GM12874 (cell line): ENCODE measurements at regions not wholly inside any gene's neighbourhood (a gene's known extent, or its start where the extent isn't known, plus 50 kb on each side); places are given as distances from the start of the nearest gene placed in this dataset.

ENCODE experiments used
- TF ChIP-seq, protein P1 (sequence below): IDR thresholded peaks from 2 replicates; pipeline ENCODE4 v1.5.1; 2011; ENCODE audit warnings: low read depth, mild to moderate bottlenecking, control low read depth, low read length, moderate library complexity; ENCODE audit not compliant: insufficient read depth

DNA sequence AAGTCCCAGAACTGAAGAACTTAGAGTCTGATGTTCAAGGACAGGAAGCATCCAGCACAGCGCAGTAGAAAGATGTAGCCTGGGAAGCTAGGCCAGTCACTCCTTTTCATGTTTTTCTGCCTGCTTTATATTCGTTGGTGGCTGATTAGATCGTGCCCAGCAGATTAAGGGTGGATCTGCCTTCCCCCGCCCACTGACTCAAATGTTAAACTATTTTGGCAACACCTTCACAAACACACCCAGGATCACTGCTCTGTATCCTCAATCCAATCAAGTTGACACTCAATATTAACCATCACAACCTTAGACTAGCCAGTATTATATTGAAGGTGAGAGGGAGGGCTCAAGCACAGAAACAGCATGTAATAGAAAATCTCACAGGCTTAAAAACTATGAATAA lies 222.9 kb downstream of the C12orf50 start:
- TF ChIP-seq, protein P1, sequence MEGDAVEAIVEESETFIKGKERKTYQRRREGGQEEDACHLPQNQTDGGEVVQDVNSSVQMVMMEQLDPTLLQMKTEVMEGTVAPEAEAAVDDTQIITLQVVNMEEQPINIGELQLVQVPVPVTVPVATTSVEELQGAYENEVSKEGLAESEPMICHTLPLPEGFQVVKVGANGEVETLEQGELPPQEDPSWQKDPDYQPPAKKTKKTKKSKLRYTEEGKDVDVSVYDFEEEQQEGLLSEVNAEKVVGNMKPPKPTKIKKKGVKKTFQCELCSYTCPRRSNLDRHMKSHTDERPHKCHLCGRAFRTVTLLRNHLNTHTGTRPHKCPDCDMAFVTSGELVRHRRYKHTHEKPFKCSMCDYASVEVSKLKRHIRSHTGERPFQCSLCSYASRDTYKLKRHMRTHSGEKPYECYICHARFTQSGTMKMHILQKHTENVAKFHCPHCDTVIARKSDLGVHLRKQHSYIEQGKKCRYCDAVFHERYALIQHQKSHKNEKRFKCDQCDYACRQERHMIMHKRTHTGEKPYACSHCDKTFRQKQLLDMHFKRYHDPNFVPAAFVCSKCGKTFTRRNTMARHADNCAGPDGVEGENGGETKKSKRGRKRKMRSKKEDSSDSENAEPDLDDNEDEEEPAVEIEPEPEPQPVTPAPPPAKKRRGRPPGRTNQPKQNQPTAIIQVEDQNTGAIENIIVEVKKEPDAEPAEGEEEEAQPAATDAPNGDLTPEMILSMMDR = no peak

DNA sequence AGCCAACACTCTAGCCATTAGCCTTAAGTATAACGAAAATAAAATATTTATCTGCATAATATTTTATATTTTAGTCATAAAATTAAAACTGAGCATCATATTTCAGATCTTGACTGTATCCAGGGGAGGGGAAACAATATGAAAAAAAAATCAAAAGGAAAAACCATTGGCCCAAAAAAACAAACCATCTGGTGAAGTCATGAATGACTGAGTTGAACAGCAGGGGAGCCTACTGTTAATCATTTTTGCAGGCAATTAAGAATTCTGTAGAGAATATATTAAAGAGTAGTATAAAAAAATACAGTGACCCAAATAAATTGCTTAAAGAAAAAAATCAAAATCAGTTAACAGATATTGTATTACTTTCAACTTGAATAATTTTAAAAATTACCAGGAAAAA lies 224.8 kb downstream of the C12orf50 start:
- TF ChIP-seq, protein P1 = no peak

DNA sequence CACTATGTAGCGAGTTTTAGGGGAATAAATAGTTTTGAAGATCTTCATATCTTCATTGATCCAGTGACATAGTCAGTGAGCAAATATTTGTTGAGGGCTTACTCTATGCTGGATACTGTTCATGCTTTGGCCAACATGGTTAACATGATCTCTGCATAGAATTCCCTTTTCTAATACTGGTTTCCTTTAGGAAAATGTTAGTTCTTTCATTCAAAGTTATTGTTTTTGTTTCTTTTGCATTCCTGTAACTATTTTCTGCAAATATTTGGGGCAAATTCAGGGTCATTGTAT lies 226.5 kb downstream of the C12orf50 start:
- TF ChIP-seq, protein P1 = no peak

DNA sequence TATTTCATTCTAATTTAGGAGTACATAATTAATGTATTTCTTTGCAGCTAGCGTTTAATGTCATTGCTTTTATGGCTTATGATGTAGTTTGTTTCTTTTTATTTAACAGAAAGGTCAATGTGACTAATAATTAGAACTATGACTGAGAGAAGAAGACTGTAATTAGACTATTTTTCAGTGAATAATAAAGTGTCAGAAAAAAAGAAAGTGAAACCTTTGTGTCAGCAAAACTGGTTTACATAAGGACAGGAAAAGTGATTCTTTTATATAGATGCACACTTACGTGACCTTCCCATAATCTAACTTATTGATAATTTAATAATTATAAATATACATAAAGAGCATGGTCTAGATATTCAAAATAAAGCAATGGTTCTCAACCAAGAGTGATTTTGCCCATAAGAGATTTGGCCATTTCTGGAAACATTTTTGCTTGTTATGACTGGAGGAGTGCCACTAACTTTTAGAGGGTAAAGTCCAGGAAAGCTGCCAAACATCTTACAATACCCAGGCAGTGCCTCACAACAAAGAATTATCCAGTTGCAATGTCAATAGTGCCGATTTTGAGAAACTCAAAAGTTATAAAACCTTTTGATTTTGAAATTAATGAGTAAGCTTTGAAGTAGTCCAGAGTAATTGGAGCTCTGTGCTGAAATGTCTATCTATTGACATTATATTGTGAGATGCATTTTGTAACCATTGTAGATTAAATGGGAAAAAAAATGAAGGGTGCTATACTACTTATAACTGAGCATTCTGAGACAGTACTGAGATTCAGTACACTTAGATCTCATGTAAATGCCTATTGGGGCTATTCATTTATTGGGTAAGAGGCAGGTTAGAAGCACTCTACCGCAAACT lies 227.1 kb downstream of the C12orf50 start:
- TF ChIP-seq, protein P1 = no peak

DNA sequence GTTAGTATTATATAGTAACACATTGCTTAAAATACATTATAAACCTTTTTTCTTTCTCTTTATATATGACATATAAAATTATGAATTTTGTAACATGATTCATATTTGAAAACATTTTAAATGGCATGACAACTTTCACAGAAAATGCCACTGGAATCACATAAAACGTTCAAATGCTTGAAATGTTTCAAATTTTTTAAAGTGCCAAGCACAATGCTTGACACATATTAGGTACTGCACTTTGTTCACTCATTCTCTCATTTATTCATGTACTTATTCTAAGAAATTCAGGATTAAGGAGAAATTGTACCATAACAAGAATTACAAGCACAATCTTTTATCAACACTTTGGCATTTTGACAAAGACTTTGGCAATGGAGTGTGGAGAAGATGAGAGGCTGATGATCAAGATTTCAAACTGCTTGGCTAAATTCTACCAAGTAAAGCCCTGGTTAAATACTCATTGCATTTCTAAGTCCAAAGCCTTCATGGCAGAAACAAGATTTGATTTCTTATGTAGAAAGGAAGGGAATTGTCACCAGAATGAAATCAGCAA lies 232.2 kb downstream of the C12orf50 start:
- TF ChIP-seq, protein P1 = no peak

DNA sequence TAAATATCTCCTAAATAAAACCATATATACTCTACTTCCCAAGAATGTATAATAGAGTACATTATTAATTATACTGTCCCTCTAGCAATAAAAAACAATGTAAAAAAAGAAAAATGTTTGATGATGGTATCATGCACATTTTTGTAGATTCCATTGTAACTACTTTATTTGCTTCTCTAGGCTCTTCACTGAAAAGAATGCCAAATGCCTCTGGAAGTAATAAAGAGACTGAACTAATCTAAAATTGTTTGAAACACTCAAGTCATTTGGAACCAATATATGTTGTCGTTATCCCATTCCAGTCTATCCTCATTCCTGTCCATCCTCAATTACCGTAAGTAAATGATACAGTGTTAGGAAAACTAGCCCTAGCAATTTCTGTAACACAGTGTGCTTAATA lies 233.6 kb downstream of the C12orf50 start:
- TF ChIP-seq, protein P1 = no peak

DNA sequence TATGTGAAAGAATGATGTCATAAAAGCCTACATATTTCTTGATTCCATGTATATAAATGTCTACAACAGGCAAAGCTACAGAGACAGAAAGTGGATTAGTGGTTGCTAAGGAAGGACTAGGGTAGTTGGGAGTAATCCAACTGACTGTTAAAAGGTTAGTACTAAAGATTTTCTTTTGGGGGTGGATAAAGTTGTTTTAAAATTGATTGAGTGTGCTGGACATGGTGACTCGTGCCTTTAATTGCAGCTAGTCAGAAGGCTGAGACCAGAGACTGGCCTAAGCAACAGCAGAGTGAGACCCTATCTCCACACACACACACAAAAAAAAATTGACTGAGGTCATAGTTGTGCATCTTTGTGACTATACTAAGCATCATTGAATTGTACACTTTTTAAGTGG lies 234.3 kb downstream of the C12orf50 start:
- TF ChIP-seq, protein P1 = no peak
